CD4-positive, alpha-beta T cell treated with Interleukin-10 for 1 hour (primary cell): ENCODE measurements at regions not wholly inside any gene's neighbourhood (a gene's known extent, or its start where the extent isn't known, plus 50 kb on each side); places are given as distances from the start of the nearest gene placed in this dataset.

Source experiments
- DNase-seq: peaks from one replicate; pipeline ENCODE4 v3.0.0-alpha.2; 2020

GRCh38 chr15:36501063-36501678 lies 78.3 kb upstream of the CDIN1 start:
- peak; percentile 20 for DNase-seq

- no peak for DNase-seq
Measured at GRCh38 chr15:36502509-36502908, 76.9 kb upstream of the CDIN1 start.

- no peak for DNase-seq
Measured at GRCh38 chr15:36506733-36507356, 72.6 kb upstream of the CDIN1 start.

- DNase-seq: no peak
Measured at GRCh38 chr15:36507458-36507857, 72.0 kb upstream of the CDIN1 start.

GRCh38 chr15:36511594-36511993 lies 67.8 kb upstream of the CDIN1 start:
- DNase-seq: no peak

GRCh38 chr15:36517758-36518157 lies 61.7 kb upstream of the CDIN1 start:
- DNase-seq: no peak

- no peak for DNase-seq
Measured at GRCh38 chr15:36519067-36519466, 60.4 kb upstream of the CDIN1 start.

- no peak for DNase-seq
Measured at GRCh38 chr15:36525430-36525829, 54.0 kb upstream of the CDIN1 start.

GRCh38 chr15:36527235-36528162 lies 51.9 kb upstream of the CDIN1 start:
- DNase-seq: no peak

- DNase-seq: no peak
Measured at GRCh38 chr15:36529296-36530011, 50.0 kb upstream of the CDIN1 start.
